B cell (primary cell): ENCODE measurements at regions not wholly inside any gene's neighbourhood (a gene's known extent, or its start where the extent isn't known, plus 50 kb on each side); places are given as distances from the start of the nearest gene placed in this dataset.

Source experiments
- CTCF ChIP-seq: fragments of 200-600 bp; IDR thresholded peaks from one replicate; pipeline ENCODE4 v1.8.0; 2022; ENCODE audit warnings: antibody characterized with exemption, mild to moderate bottlenecking
- EZH2 ChIP-seq: IDR thresholded peaks from 2 replicates; pipeline ENCODE4 v1.6.1; 2012; ENCODE audit warnings: borderline replicate concordance, low read depth, mild to moderate bottlenecking, moderate library complexity, low read length; ENCODE audit not compliant: insufficient read depth, poor library complexity, severe bottlenecking

DNA sequence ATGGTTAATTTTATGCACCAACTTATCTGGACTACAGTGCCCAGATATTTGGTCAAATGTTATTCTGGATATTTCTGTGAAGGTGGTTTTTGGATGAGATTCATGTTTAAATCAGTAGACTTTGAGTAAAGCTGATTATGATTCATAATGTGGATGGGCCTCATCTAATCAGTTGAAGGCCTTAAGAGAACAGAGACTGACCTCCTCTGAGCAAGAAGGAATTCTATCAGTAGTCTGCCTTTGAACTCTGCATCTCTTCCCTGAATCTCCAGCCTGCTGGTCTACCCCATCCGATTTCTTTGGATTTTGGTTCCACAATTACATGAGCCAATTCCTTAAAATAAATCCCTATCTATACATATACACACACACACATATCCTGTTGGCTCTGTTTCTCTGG lies 82.8 kb upstream of the MAP4K3 start:
- no peak for TF ChIP-seq CTCF
- TF ChIP-seq EZH2, result no peak
